IPS DF 4.7 (cell line): ENCODE measurements at regions not wholly inside any gene's neighbourhood (a gene's known extent, or its start where the extent isn't known, plus 50 kb on each side); places are given as distances from the start of the nearest gene placed in this dataset.

Source experiments
- DNase-seq: peaks from one replicate; pipeline ENCODE4 v3.0.0-alpha.2; 2013; ENCODE audit warnings: low spot score; ENCODE audit errors: extremely low read depth

DNA sequence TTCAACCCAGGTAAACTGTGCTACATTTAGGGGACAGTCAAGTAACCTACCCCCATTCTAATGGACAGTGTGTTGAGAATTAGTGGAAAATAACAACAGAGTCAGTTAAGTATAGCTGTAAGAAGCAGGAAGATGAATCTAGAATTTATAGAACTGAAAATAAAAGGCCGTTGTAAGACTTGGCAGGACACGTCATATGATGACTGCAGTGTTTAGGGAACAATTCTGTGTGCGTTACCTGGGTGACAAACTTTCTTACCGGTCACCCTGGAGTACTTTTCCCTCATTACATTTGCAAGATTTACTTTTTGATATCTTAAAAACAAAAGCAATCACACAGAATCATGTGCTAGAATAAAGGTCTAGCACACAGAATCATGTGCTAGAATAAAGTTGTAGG is 536.3 kb upstream of the ZNF717 start:
- no peak for DNase-seq

DNA sequence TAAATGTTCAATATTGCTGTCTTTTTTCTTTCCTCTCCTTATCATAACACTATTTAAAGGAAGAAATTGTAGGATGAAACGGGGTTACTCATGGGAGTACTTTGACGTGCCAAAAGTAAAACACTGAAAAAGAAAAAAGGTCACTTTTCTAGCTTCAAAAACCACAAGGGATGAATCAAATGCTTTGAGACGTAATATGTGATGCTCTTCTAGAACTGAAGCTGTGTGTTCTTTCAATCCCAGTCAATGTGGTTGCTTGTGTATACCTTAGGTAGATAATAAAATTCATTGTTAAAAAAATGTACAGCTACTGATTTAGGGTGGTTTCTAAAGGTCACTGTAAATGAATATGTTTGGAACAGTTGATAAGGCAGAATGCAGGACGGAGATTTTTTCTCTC is 538.8 kb upstream of the ZNF717 start:
- no peak for DNase-seq

DNA sequence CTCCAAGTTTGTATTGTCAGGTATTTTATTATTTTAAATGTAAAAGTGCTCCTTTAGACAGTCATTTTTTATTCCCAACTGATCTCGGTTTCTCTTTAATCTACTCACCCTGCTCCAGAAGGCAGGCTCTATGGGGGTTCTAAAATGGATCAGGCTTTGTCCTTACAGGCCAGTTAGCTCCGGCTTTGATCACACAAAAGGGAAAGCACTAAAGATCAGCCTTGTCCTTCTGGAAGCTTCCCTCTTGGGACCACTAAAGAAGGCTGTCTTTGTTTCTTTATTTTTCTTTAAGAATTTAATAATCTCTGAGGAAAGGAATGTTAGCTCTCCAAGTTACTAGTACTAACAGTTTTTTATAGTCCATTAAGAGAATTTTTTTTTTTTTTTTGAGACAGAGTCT is 560.5 kb upstream of the ZNF717 start:
- no peak for DNase-seq

DNA sequence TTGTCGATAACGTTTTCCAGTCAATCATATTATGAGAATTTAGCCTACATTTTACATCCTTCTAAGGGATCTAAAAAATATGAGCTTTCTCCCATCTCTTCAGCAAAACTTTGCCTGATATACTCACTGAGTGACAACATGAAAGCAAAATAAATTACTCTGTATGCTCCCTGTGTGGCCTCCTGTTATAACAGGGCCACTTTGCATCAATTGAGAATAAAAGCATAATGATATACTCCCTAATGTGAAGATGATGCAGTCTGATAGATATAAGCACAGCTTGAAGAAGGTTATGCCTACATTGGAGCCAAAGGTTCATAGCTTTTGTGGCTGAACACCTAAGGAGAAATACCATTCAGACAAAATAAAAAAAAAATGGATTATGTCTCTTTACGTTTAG is 561.3 kb upstream of the ZNF717 start:
- DNase-seq: no peak

DNA sequence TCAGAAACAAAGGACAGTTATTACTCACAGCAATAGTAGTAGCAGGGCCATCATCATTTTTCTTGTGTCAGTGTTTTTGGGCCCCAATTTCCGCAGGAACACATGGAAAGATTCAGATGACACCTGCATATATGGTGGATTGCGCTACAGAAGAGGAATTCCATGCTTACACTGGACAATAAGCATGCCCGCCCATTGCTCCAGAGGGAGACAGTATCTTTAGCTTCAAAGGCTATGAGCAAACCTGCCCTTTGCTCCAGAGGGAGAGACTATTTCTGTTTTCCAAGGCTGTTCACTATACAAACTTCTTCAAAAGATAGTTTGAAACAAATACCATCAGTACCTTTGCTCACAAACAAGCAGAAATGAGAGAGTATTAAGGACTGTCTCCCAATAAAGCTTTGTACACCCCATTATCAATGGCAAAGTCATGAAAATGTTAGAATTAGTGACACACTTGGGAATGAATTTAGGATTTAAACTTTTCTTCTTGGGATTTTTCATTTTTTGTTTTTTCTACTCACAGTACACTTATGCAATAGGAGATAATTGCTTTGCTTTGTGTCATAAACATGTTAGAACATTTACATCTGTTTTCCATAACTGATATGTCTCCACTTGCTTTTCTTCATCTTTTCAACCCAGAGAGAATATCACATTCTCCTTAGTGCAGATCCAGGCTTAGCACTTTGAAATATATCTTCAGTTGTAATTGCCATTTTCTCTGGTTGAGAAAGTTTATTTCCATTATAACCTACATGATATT is 564.5 kb upstream of the ZNF717 start:
- no peak for DNase-seq

DNA sequence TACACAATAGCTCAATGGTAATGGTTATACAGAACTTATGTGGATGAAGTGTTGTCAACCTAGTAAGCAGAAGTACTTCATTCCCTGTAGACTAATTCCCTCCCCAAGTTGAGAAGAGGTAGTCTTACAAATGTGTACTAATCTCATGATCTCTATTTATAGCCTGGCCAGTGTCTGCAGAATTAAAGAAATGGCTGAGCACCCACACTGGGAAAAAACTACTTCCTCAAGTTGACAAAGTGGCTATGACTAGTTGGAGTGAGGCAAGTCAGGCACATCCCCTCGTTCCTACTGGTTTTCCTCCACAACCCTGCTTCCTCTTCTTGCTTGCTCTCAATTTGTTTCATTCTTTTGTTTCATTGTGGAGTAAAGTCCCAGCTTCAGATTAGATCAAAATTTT is 566.7 kb upstream of the ZNF717 start:
- no peak for DNase-seq

DNA sequence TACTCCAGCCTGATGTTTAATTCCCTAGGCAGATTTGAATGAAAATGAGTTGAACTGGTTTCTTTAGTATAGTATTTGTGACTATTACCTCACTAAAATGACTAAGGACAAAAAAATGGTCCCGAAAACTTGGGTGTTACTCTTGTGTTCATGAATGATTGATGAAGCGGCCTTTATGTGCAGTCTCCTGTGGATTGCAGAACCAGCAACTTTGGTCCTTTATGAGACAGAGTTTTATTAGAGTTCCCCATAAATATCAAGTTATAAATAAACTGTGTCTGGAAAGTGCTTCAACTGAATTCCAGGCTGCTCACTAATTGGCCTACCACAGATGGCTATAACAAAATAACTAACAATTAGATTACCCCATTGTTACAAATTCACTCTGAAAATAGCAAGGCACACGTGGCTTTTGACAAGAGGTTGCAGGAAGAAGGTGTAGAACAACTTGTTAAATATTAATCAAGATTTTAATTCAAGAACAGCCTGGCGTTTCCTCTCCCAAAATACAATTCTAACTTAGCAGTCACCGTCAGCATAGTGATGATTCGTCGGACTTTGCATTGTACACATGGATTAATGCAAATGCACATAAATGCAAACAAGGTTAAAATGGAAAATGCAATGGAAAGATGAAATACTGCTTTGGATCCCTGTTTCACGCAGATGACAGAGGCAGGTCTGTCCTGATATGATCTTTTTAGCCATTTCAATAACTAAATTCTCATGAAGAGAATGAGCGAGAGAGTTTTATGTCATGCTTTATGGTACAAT is 567.3 kb upstream of the ZNF717 start:
- DNase-seq: no peak

DNA sequence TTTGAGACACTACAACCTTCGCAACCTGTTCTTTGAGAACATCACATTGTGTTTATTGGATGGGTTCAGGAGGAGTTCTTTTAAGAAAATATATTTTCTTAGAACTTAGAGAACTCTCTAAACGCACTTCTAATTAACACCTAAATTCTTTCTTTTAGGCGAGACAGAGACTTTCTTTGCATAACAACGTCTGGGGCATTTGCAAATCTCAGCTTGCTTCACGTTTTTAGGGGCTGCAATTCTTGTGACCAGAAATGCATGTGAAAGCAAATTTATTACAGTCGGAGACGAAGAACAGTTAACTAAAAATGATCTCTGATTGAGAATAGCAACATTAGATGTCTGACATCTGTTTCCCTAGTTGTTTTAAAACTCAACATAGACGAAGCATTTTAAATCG is 568.3 kb upstream of the ZNF717 start:
- DNase-seq: no peak

DNA sequence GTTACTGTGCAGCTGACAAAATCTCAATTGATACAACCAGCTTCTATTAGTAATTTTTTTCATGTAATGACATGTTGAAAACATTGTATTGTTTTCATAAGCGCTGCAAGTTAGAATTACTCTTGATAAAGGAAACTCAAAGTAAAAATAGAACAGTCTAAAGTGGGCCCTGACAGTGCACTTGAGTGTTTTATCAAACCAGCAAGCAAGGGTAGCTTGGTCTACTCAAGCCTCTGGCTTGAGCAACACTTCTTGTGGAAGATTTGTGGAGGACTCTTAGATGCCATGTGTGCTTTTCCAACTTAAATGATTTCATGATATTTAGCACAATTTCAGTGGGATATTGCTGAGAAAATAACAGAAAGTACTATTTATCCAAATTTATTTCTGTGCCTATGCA is 575.7 kb upstream of the ZNF717 start:
- DNase-seq: no peak

DNA sequence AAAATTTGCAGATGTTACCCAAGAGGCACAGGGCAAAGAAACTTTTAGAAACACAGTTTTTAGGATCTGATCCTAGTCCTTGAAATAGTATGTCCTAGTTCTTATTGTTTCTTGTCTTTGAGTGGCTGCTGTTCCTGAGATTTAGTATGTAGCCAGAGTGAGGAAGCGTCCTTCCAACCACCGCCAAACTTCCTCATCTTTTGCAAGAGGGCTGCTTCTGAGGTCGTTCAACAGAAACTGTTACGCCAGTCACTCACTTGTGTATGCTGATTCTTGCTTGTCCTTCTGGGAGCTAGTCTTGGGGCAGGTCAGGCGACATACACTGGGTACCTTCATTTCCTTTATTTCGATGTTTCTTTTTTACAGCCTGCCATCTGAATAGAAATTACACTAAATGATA is 577.3 kb upstream of the ZNF717 start:
- DNase-seq: no peak

DNA sequence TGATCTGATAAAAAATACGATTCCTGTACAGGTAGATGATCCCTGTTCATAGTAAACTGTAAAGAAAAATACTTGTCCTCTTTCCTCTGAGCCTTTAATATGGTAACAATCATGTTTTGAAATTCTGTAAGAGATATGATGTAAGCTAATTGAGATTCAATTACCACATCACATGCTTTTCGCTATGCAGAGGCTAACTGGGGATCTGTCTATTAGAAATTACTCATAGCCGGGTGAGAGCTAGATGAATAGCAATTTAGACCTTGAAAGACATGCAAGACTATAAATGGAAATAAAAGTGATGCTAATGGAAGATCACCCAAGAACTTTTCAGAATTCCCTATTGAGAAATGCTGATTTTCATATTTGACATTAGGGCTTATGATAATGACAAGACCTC is 579.9 kb upstream of the ZNF717 start:
- no peak for DNase-seq

DNA sequence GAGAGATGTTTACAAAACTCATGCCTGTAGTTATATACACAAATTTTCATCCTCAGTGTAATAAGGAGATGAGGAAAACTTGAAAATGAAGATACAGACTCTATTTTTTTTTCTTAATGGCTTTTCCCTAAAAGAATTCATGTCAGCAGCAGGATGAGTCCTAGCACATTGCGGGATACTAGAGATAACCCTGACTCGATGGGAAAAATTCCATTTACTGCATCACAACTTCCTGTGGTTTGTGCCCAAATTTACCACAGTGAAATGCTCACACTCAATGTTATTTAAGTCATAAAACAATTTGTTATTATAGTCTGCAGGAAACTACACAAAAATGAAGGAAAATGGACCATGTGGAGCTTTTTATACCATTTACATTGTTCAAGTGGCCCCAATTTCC is 581.9 kb upstream of the ZNF717 start:
- DNase-seq: no peak

DNA sequence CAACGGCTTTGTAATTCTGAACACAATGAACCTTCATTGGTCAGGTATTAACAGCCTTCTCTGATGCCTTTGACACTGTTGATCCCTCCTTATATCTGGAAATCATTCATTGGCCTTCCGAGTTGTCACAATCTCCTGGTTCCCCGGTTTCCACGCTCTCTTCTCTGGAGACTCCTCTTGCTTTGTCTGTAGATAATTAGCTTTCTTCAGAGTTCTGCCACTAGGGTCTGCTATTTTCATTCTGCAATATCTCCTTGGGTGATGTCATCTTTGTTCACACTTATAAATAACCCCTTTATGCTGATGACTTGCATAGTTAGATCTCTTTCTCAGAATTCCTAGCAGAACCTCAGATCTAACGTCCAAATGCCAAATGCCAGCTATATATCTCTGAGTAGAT is 583.8 kb upstream of the ZNF717 start:
- no peak for DNase-seq

DNA sequence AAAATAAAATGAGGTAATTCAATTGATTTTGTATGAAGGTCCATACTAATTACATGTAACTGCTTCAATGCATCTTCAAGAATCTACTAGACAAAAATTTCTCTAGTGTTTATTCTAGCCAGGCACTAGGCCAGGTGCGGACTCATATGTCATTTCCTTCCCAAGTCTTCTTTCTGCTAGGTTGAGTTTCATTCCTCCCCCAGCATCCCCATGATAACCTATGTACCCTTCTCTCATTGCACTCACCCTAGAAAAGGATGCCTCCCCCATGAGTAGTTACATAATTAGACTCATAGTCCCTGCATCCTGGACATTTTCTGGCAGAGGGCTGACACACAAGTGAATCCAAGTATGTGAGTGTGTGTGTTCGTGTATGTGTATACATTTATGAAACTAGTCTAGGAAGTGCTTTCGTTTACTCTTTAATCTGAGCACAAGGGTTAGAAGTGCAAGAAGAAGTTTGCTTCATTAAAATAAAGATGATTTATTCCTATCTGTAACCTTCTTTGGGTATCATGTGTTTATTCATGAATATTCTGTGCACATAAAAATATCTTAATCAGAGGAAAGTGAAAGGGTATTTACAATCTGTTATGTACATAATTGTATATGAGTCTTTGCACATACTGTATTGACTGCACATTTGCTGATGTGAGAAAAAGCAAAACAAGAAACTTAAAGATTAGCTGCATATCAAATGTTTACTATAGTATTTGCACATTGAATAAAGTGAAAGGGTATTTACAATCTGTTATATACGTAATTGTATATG is 585.6 kb upstream of the ZNF717 start:
- no peak for DNase-seq

DNA sequence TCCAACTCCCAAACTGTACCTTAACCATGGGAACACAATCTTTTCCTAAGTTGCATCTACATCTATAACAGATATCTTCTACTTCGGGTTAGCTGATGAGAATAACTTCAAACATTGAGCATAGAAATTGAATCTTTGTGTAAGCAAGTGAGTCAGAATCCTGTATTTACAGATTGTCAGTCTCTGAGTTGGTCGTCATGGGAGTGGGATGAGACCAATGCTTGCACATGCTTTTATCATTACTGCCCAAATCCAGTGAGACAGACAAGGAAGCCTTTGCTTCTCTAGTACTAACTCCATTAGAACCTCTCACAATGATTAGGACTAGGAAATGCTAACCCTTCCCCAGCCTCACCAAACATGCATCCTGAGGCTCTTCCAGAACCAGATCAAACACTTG is 587.1 kb upstream of the ZNF717 start:
- no peak for DNase-seq

DNA sequence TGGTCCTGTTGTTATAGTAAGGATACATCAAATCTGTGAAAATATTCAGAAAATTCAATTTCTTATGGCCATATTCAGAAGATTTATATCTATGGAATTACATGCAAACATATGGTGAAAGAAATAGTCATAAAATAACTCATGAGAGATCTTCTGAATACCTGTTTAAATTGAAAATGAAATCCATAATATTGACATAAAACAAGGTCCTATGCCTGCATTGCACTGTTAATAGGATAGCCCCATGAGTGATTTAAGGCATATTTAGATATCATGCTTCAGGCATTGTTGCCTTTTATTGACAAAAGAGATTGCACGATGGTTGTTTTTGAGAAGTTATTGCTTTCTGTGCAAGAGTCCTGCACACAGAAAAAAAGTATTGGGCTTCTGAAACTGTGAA is 591.7 kb upstream of the ZNF717 start:
- DNase-seq: no peak

DNA sequence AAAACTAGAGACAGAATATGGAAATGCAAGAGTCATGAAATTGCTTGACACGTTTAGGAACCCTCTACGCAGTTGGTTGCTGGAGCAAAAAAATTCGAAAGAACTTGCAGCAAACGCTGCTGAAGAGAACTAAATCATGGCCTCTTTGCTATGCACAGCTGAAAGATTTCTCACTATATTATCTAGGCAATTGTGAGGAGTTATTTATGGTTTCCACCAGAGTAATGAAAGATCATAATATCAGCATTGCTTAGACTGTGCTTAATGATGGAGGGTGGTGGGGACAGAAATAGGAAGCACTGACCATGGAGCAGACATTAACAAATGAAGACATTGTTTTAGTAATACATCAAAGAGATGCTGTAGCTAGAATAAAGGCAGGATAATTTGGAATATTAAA is 593.4 kb upstream of the ZNF717 start:
- DNase-seq: no peak

DNA sequence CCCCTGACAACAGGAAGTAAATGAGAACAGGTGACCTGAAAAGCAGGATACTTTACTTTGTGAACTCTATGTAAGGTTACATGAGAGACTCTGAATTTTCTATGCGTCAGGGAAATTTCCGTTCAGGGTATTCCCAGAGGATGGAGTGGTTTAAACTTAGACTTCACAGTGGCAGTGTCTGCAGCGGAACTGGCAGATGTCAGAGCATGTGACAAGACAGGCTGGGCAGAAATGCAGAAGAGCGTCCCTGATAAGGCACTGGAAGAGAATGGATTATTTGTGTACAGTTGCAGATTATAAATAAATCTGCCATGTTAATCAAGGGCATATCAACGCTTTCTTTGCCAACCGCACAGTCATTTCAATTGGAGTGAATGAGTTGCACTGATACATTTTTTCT is 598.4 kb upstream of the ZNF717 start:
- no peak for DNase-seq

DNA sequence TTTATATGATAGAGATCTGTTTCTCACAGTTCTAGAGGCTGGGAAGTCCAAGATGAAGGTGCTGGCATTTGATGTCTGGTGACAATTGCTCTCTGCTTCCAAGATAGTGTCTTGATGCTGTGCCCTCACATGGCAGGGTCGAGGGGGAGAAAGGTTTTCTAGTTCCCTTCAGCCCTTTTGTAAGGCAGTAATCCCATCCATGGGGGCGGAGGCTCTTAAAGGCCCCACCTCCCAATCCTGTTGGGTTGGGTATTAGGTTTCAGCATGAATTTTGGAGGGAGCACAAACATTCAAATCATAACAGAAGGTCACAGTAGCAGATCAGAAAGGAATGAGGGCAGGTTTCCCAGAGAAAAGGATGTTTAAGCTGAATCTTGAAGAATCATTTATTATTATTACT is 601.7 kb upstream of the ZNF717 start:
- no peak for DNase-seq

DNA sequence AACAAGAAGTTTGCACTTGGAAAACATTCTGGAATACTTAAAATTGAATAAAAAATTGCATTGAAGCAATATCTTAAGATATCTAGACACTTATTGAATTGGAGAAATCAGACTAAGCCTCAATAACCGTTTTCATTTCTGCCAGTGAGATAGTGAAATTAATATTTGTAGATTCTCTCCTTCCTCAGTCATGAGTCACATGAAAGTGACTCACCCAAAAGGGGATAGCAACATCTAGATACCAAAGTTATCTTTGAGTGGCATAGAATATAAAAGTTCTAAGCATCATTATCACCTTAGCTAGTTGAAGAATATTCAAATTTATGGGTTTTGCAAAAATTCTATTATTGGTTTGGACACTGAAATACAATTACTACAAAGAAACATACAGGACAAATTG is 614.8 kb upstream of the ZNF717 start:
- DNase-seq: no peak

DNA sequence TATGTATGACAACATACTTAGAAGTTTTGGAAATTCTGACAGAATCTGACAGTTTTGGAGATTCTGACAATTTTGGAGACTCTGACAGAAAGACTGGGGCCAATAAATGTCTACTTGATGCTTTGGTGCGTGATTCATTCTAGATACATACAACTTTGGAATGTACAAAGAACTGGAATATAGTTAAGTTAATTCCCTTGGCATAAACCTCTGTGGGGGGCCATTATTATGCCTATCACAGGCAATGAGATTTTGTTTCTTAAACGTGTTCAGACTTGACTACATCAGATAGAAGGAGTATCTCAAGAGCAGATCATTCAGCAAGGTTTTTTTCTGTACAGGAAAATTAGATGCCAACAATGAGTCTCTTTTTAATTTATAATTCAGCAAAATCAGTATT is 617.6 kb upstream of the ZNF717 start:
- DNase-seq: no peak

DNA sequence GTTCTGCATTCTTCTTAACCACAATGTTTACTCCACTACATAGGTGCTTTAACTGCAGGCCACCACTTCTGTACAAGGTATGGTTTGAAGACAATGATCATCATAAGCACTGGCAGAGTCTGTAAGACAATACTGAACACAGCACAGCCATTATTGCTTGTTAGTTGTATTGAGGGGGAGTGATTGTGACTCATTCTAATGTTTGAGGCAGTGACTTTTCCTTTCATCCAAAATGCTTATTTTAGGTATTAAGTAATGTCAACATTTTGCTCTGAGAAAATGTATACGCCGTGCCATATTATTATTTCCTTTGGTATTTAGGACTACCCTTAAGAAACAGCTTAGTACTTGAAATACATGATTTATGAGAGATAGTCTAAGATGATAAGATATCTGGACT is 618.2 kb upstream of the ZNF717 start:
- DNase-seq: no peak
